OCI-LY1 (cell line): ENCODE measurements at regions not wholly inside any gene's neighbourhood (a gene's known extent, or its start where the extent isn't known, plus 50 kb on each side); places are given as distances from the start of the nearest gene placed in this dataset.

Experiments
- H2AFZ ChIP-seq: fragments of 200-600 bp; sonication (generic), shearing (Covaris generic); 2 replicates; pipeline ENCODE4 v1.6.0; 2014; ENCODE audit warnings: antibody characterized with exemption, mild to moderate bottlenecking, low read length
- H3F3A ChIP-seq: fragments of 200-600 bp; sonication (generic), shearing (Covaris generic); 2 replicates; pipeline ENCODE4 v1.6.0; 2014; ENCODE audit warnings: mild to moderate bottlenecking, antibody characterized with exemption, low read length, moderate library complexity; ENCODE audit not compliant: insufficient read depth
- H3K27ac ChIP-seq: fragments of 200-600 bp; sonication (generic); 2 replicates; pipeline ENCODE4 v1.5.1; 2014; ENCODE audit warnings: low read length, mixed run types, mild to moderate bottlenecking, low read depth; ENCODE audit not compliant: poor library complexity, severe bottlenecking
- H3K27me3 ChIP-seq: fragments of 200-600 bp; sonication (generic); 2 replicates; pipeline ENCODE4 v1.6.0; 2014; ENCODE audit warnings: antibody characterized with exemption, mild to moderate bottlenecking, low read length, moderate library complexity; ENCODE audit not compliant: insufficient read depth
- H3K36me3 ChIP-seq: fragments of 200-600 bp; sonication (generic); 2 replicates; pipeline ENCODE4 v1.6.1; 2014; ENCODE audit warnings: mild to moderate bottlenecking, antibody characterized with exemption, low read length, moderate library complexity, mixed read lengths; ENCODE audit not compliant: insufficient read depth
- H3K4me1 ChIP-seq: fragments of 200-600 bp; sonication (generic); 2 replicates; pipeline ENCODE4 v1.5.1; 2014; ENCODE audit warnings: mild to moderate bottlenecking, low read length, moderate library complexity; ENCODE audit not compliant: insufficient read depth, severe bottlenecking
- H3K4me2 ChIP-seq: fragments of 200-600 bp; sonication (generic), shearing (Covaris generic); 2 replicates; pipeline ENCODE4 v1.6.1; 2014; ENCODE audit warnings: low read length
- H3K4me3 ChIP-seq: fragments of 200-600 bp; sonication (generic); 2 replicates; pipeline ENCODE4 v1.5.1; 2014; ENCODE audit warnings: low read length, low read depth, mild to moderate bottlenecking, mixed read lengths; ENCODE audit not compliant: poor library complexity, severe bottlenecking
- H3K79me2 ChIP-seq: fragments of 200-600 bp; shearing (Covaris generic); 2 replicates; pipeline ENCODE4 v1.6.1; 2016; ENCODE audit warnings: mixed run types, low read length, mixed read lengths; ENCODE audit not compliant: insufficient read depth
- H3K9ac ChIP-seq: fragments of 200-600 bp; sonication (generic), shearing (Covaris generic); 2 replicates; pipeline ENCODE4 v1.6.1; 2014; ENCODE audit warnings: mild to moderate bottlenecking, low read length, mixed read lengths
- H3K9me2 ChIP-seq: fragments of 200-600 bp; sonication (generic), shearing (Covaris generic); 2 replicates; pipeline ENCODE4 v1.6.1; 2014; ENCODE audit warnings: low read depth, mild to moderate bottlenecking, low read length, mixed read lengths
- H3K9me3 ChIP-seq: fragments of 200-600 bp; shearing (Covaris generic); 2 replicates; pipeline ENCODE4 v1.6.1; 2014; ENCODE audit warnings: low read length, mixed read lengths
- H4K20me1 ChIP-seq: fragments of 200-600 bp; sonication (generic), shearing (Covaris generic); 2 replicates; pipeline ENCODE4 v1.6.0; 2016; ENCODE audit warnings: mild to moderate bottlenecking, low read length; ENCODE audit not compliant: insufficient read depth
- EZH2 ChIP-seq: fragments of 200-600 bp; sonication (generic), shearing (Covaris generic); IDR thresholded peaks from 2 replicates; pipeline ENCODE4 v1.8.0; 2017; ENCODE audit warnings: borderline replicate concordance, mixed run types, mild to moderate bottlenecking, antibody characterized with exemption, low read length, moderate library complexity, mixed read lengths
- TF ChIP-seq, protein P1 (sequence below): fragments of 200-600 bp; sonication (generic), shearing (Covaris generic); IDR thresholded peaks from 2 replicates; pipeline ENCODE4 v1.5.1; 2017; ENCODE audit warnings: mild to moderate bottlenecking, antibody characterized with exemption, low read length, moderate library complexity, mixed read lengths

DNA sequence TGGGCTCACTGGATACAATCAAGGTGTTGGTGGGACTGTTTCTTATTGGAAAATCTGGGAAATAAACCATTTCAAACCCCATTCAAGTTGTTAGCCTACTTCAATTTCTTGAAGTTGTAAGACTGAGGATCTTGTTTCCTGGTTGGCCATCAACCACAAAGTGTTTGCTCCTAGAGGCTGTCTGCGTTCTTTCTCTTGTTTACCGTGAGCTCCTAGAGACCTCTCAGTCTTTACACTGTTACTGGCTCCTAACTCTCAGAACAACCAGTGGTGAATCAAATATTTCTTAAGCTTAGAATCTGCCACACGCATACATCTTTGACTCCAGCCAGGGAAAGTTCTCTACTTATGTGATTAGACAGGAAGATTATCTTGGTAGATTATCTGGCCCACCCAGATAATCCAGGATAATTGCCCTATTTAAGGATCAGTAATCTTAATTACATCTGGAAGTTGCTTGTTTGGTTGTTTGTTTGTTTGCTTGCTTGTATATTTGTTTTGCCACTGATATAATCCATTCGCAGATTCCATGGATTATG is 798.7 kb downstream of the IPMK start:
- Histone ChIP-seq H2AFZ (no peak overlapping the region), H3K9me2 (no peaks in the 10 kb centered on the region), H3K4me3 (no peak overlapping the region), H3K9ac (no peak overlapping the region), H3K79me2 (no peaks in the 10 kb centered on the region), H3K27ac (no peak overlapping the region), H3K36me3 (no peaks in the 10 kb centered on the region), H3K9me3 (no peaks in the 10 kb centered on the region), H3K4me1 (no peaks in the 10 kb centered on the region), H3K27me3 (no peaks in the 10 kb centered on the region), H3K4me2 (no peak overlapping the region), H3F3A (no peaks in the 10 kb centered on the region), H4K20me1 (no peaks in the 10 kb centered on the region)
- TF ChIP-seq, protein P1, sequence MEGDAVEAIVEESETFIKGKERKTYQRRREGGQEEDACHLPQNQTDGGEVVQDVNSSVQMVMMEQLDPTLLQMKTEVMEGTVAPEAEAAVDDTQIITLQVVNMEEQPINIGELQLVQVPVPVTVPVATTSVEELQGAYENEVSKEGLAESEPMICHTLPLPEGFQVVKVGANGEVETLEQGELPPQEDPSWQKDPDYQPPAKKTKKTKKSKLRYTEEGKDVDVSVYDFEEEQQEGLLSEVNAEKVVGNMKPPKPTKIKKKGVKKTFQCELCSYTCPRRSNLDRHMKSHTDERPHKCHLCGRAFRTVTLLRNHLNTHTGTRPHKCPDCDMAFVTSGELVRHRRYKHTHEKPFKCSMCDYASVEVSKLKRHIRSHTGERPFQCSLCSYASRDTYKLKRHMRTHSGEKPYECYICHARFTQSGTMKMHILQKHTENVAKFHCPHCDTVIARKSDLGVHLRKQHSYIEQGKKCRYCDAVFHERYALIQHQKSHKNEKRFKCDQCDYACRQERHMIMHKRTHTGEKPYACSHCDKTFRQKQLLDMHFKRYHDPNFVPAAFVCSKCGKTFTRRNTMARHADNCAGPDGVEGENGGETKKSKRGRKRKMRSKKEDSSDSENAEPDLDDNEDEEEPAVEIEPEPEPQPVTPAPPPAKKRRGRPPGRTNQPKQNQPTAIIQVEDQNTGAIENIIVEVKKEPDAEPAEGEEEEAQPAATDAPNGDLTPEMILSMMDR = no peak
- no peak for TF ChIP-seq EZH2

DNA sequence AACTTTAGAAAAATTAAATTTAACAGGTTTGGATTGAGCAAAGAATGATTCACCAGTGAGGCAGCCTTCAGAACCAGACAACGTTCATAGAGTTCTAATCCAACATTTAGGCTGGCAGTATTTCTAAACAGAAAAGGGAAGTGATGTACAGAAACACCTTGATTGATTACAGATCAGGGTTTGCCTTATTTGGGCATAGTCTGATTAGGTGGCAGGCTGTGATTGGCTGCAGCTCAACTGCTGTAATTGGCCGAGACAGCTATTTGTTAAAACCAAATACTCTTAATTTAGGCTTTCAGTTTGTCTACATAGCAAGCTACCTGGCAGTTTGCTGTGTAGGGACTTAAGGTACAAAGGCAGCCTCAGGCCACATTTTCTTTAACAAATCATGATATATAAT is 802.5 kb downstream of the IPMK start:
- Histone ChIP-seq H3K9me3 (no peaks in the 10 kb centered on the region), H3K4me3 (no peak overlapping the region), H2AFZ (no peak overlapping the region), H3K9ac (no peak overlapping the region), H3K36me3 (no peaks in the 10 kb centered on the region), H4K20me1 (no peaks in the 10 kb centered on the region), H3K79me2 (no peaks in the 10 kb centered on the region), H3K9me2 (no peaks in the 10 kb centered on the region), H3F3A (no peaks in the 10 kb centered on the region), H3K27me3 (no peaks in the 10 kb centered on the region), H3K4me2 (no peak overlapping the region), H3K27ac (no peak overlapping the region), H3K4me1 (no peaks in the 10 kb centered on the region)
- no peak for TF ChIP-seq EZH2
- TF ChIP-seq, protein P1 = no peak

- no peaks in the 10 kb centered on the region for H3K79me2 ChIP-seq
- H3K27ac ChIP-seq = no peak overlapping the region
- H3K4me2 ChIP-seq = no peak overlapping the region
- H4K20me1 ChIP-seq = no peaks in the 10 kb centered on the region
- H3F3A ChIP-seq = no peaks in the 10 kb centered on the region
- no peaks in the 10 kb centered on the region for H3K4me1 ChIP-seq
- H3K9me3 ChIP-seq = no peaks in the 10 kb centered on the region
- TF ChIP-seq, protein P1 = no peak
- TF ChIP-seq EZH2 = no peak
- H3K9me2 ChIP-seq = no peaks in the 10 kb centered on the region
- no peaks in the 10 kb centered on the region for H3K27me3 ChIP-seq
- no peak overlapping the region for H3K4me3 ChIP-seq
- no peak overlapping the region for H3K9ac ChIP-seq
- no peaks in the 10 kb centered on the region for H3K36me3 ChIP-seq
- H2AFZ ChIP-seq = no peak overlapping the region
Observed at GRCh38 chr10:57460540-57460939, 807.2 kb downstream of the IPMK start.
